ENCODE measurements at regions not wholly inside any gene's neighbourhood (a gene's known extent, or its start where the extent isn't known, plus 50 kb on each side); places are given as distances from the start of the nearest gene placed in this dataset.

- Histone ChIP-seq H3F3A (ENCODE audit: low read depth) (no peaks in the 10 kb centered on the region), H3K79me2 (ENCODE audit: insufficient read depth, low read length) (no peaks in the 10 kb centered on the region), H3K9me2 (replicated peaks; ENCODE audit: low read depth, low read length) (no peaks in the 10 kb centered on the region), H3K36me3 (ENCODE audit: insufficient read depth, low read length) (no peaks in the 10 kb centered on the region), H3K27me3 (ENCODE audit: insufficient read depth, low read length, poor library complexity, severe bottlenecking) (no peaks in the 10 kb centered on the region), H3K9me3 (ENCODE audit: insufficient read depth, low read depth, low read length) (no peaks in the 10 kb centered on the region; the same call in 1 of the 2 replicates), H3K4me1 (ENCODE audit: insufficient read depth, low read length, poor library complexity, severe bottlenecking) (no peaks in the 10 kb centered on the region), H2AFZ (ENCODE audit: low read length) (no peak overlapping the region), H3K4me2 (ENCODE audit: low read depth, low read length, poor library complexity, severe bottlenecking) (no peak overlapping the region), H4K20me1 (ENCODE audit: insufficient read depth, low read length, poor library complexity, severe bottlenecking) (no peaks in the 10 kb centered on the region), H3K9ac (ENCODE audit: low read depth, low read length, poor library complexity, severe bottlenecking) (no peak overlapping the region), H3K4me3 (ENCODE audit: low read length, poor library complexity, severe bottlenecking) (no peak overlapping the region)
- TF ChIP-seq CTCF (conservative IDR thresholded peaks at IDR 0.05; ENCODE audit: low read length) (no peak), EZH2phosphoT487 (IDR thresholded peaks at IDR 0.05; ENCODE audit: borderline replicate concordance) (no peak)
These were observed 462.7 kb downstream of the TCERG1L start for GRCh38 chr10:130848855-130849254.

DNA sequence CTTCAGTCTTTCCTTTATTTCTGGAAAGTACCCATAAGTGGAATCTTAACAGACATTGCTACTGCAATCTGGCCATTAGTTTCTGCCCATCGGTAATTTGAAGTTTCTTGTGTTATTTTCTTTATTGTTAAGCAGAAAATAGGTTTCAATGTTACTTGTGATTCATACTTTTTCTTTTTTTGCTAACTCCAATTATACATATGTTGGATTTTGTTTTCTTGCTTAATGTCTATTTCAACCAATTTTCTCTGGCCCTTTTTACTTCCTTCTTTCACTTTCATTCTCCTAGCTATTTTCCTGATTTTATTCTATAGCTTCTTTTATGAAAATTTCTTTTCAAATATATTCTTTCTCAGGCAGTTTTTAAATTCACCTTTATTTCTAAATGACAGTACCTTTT, 457.4 kb downstream of the TCERG1L start:
- no peaks in the 10 kb centered on the region for H3K36me3 ChIP-seq (ENCODE audit: insufficient read depth, low read length)

DNA sequence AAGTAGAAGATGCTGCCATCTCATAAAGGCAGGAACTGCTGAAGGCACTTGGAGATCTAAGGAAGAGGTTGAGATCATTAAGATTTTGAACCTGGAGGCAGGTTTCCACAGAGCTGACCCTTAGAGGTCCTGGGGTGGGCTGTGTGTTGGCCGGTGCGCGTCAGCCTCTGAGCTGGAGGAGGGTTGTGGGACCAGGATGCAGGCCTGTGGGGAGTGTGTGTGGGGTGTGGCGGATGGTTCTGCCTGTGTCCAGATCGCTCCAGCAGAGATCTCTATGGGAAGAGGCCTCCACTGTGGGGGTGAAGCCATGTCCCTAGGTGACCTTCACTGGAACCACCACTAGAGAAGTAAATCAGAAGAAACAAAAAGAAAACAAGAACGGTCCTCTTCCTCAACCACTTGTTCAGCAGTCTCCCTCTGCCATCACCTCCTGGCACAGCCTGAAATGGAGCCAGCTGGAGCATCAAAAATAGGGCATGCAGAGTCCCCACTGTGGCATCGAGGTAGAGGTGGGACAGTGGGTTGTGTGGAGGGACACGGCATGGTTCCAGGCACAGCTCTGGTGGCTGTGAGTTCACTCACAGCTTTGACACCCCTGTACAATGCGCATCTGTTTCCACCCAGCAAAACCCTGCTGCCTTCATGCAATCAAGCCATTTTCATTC, 453.8 kb downstream of the TCERG1L start:
- no peak overlapping the region for H3K4me2 ChIP-seq (ENCODE audit: low read depth, low read length, poor library complexity, severe bottlenecking)
- no peaks in the 10 kb centered on the region for H3K36me3 ChIP-seq (ENCODE audit: insufficient read depth, low read length)
- H3K9me3 ChIP-seq (ENCODE audit: insufficient read depth, low read depth, low read length), result peaks cover 15% of the 10 kb centered on the region; the same call in 1 of the 2 replicates
- H2AFZ ChIP-seq (ENCODE audit: low read length), result no peak overlapping the region
- no peaks in the 10 kb centered on the region for H3K27me3 ChIP-seq (ENCODE audit: insufficient read depth, low read length, poor library complexity, severe bottlenecking)
- H3K9ac ChIP-seq (ENCODE audit: low read depth, low read length, poor library complexity, severe bottlenecking), result no peak overlapping the region
- H3F3A ChIP-seq (ENCODE audit: low read depth), result no peaks in the 10 kb centered on the region
- H3K9me2 ChIP-seq (replicated peaks; ENCODE audit: low read depth, low read length), result no peaks in the 10 kb centered on the region
- H3K79me2 ChIP-seq (ENCODE audit: insufficient read depth, low read length), result no peaks in the 10 kb centered on the region
- H4K20me1 ChIP-seq (ENCODE audit: insufficient read depth, low read length, poor library complexity, severe bottlenecking), result no peaks in the 10 kb centered on the region
- TF ChIP-seq EZH2phosphoT487 (IDR thresholded peaks at IDR 0.05; ENCODE audit: borderline replicate concordance), result no peak
- TF ChIP-seq CTCF (conservative IDR thresholded peaks at IDR 0.05; ENCODE audit: low read length), result no peak
- no peak overlapping the region for H3K4me3 ChIP-seq (ENCODE audit: low read length, poor library complexity, severe bottlenecking)
- H3K4me1 ChIP-seq (ENCODE audit: insufficient read depth, low read length, poor library complexity, severe bottlenecking), result no peaks in the 10 kb centered on the region

More for the DNA sequence above, 457.4 kb downstream of the TCERG1L start:
- Histone ChIP-seq H3K9ac (ENCODE audit: low read depth, low read length, poor library complexity, severe bottlenecking) (no peak overlapping the region), H4K20me1 (ENCODE audit: insufficient read depth, low read length, poor library complexity, severe bottlenecking) (no peaks in the 10 kb centered on the region), H3K27me3 (ENCODE audit: insufficient read depth, low read length, poor library complexity, severe bottlenecking) (no peaks in the 10 kb centered on the region), H3K4me3 (ENCODE audit: low read length, poor library complexity, severe bottlenecking) (no peak overlapping the region), H3K4me1 (ENCODE audit: insufficient read depth, low read length, poor library complexity, severe bottlenecking) (no peaks in the 10 kb centered on the region), H3K9me2 (replicated peaks; ENCODE audit: low read depth, low read length) (no peaks in the 10 kb centered on the region), H3K79me2 (ENCODE audit: insufficient read depth, low read length) (no peaks in the 10 kb centered on the region), H3K4me2 (ENCODE audit: low read depth, low read length, poor library complexity, severe bottlenecking) (no peak overlapping the region), H2AFZ (ENCODE audit: low read length) (no peak overlapping the region), H3F3A (ENCODE audit: low read depth) (no peaks in the 10 kb centered on the region), H3K9me3 (ENCODE audit: insufficient read depth, low read depth, low read length) (peaks cover 15% of the 10 kb centered on the region; the same call in 1 of the 2 replicates)
- TF ChIP-seq CTCF (conservative IDR thresholded peaks at IDR 0.05; ENCODE audit: low read length) (no peak), EZH2phosphoT487 (IDR thresholded peaks at IDR 0.05; ENCODE audit: borderline replicate concordance) (no peak)
